ENCODE measurements at regions not wholly inside any gene's neighbourhood (a gene's known extent, or its start where the extent isn't known, plus 50 kb on each side); places are given as distances from the start of the nearest gene placed in this dataset.

DNA sequence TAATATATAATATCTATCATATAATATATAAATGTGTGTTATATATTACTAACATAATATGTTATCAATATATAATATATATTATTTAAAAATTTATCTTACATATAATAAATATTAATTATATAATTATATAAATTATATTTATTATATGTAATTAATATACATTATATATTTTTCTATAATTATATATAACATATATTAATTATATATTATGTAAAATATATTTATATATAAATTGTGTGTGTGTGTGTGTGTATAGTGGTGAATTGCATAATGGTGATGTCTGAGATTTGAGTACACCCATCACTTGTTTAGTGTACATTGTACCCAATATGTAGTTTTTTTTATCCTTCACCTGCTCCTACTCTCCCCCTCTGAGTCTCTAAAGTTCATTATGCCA lies 205.9 kb upstream of the KCNG1 start:
- TF ChIP-seq, protein P1, sequence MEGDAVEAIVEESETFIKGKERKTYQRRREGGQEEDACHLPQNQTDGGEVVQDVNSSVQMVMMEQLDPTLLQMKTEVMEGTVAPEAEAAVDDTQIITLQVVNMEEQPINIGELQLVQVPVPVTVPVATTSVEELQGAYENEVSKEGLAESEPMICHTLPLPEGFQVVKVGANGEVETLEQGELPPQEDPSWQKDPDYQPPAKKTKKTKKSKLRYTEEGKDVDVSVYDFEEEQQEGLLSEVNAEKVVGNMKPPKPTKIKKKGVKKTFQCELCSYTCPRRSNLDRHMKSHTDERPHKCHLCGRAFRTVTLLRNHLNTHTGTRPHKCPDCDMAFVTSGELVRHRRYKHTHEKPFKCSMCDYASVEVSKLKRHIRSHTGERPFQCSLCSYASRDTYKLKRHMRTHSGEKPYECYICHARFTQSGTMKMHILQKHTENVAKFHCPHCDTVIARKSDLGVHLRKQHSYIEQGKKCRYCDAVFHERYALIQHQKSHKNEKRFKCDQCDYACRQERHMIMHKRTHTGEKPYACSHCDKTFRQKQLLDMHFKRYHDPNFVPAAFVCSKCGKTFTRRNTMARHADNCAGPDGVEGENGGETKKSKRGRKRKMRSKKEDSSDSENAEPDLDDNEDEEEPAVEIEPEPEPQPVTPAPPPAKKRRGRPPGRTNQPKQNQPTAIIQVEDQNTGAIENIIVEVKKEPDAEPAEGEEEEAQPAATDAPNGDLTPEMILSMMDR (IDR thresholded peaks at IDR 0.05; ENCODE audit: low read depth, low read length) = no peak
- no peak overlapping the region for H3K4me3 ChIP-seq (replicated peaks in 1 of 2; ENCODE audit: low read depth in 2 of 2, low read length in 2 of 2)
- no peak for DNase-seq (ENCODE audit: low read depth in 2 of 2)

DNA sequence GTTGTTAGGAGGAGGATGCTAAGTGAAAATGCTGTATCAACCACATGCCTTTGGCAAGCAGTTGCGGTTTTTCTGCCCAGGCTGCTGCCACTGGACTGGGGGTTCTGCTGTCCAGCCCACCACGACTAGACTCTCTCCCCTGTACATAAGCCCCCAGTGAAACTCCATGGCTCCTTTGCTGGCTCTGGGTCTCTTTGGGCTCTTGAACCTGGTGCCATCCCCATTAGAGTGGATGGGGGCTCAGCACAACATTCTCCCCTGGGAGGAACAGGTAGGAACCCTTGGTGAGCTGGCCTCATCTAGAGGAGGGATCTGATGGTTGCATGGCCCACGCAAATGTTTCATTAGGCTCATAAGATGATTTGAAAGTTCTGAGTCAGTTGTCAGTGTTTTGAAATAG lies 204.8 kb upstream of the KCNG1 start:
- no peak overlapping the region for H3K4me3 ChIP-seq (replicated peaks in 1 of 2; ENCODE audit: low read depth in 2 of 2, low read length in 2 of 2)
- DNase-seq (ENCODE audit: low read depth in 2 of 2) = no peak
- TF ChIP-seq, protein P1 (IDR thresholded peaks at IDR 0.05; ENCODE audit: low read depth, low read length) = no peak

DNA sequence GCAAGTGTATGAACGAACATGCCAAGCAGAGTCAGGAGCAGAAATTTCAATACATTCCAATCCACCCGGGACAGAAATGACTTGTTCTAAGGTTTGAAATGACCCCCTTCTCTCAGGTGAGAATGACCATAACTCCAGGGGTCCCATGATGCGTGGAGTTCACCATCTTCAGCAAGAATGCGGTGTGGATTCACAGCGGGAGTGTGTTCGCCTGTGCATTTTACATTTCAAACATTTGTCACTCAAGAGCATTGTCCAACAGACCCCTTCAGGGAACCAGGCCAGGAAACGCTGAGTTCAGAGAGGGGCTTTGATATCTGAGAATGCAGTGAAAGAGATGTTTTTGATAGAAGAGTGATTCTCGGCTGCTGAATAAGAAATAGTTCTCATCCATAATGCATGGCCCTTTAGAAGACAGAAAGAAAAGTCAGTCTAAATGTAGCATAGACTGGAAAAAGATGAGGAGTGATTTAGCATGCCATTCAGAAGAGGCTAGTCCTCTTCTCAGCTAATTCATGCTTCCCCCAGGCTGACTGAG lies 200.3 kb upstream of the KCNG1 start:
- TF ChIP-seq, protein P1 (IDR thresholded peaks at IDR 0.05; ENCODE audit: low read depth, low read length) = no peak
- no peak overlapping the region for H3K4me3 ChIP-seq (replicated peaks in 1 of 2; ENCODE audit: low read depth in 2 of 2, low read length in 2 of 2)
- no peak for DNase-seq (ENCODE audit: low read depth in 2 of 2)

DNA sequence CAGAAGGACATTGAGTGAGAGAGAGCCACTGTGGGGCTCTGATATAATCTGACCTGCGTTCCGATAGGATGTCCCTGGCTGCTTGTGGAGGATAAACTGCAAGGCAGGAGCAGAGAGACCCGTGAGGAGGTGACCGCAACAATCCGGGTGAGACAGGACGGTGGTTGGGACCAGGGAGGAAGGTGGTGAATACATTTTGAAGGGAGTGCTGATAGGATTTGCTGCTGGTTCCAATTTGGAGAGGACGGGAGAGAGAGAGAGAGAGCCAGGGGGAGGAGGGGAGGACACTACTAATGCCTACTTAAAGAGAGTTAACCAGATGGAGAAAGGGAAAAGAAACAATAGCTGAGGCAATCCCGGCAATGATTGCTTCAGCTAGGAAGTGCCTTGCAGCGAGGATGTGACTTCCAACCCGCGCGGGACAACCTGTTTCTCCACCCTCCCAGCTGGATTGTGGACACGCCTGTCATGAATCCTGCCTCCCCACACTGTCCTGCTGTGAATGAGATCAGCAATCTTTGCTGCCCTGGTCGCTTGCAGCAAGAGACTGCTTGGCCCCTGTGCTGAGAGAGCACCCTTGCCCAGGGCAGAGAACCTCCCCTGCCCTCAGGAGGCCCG lies 199.0 kb upstream of the KCNG1 start:
- TF ChIP-seq, protein P1 (IDR thresholded peaks at IDR 0.05; ENCODE audit: low read depth, low read length) = no peak
- peak overlapping the region in 1 of 2 donors; percentile 48 for H3K4me3 ChIP-seq (replicated peaks in 1 of 2; ENCODE audit: low read depth in 2 of 2, low read length in 2 of 2)
- peak; percentile 55 to 83 for DNase-seq (ENCODE audit: low read depth in 2 of 2)

DNA sequence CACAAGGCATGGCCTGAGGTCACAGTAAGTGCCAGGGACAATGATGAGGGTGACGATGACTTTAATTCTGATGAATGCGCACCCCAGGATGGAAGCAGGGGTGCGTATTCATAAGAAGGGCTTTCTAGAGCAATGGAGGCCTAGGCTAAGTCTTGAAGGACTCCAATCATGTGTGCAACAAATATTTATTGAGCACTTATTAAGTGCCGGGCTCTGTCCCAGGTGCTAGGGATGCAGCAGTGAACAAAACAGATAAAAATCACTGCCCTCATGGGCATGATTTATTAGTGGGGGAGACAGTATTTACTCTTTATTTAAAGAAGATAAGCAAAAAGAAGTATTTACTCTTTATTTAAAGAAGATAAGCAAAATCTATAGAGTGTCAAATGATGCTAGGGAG lies 198.2 kb upstream of the KCNG1 start:
- peak overlapping the region in 1 of 2 donors; percentile 48 for H3K4me3 ChIP-seq (replicated peaks in 1 of 2; ENCODE audit: low read depth in 2 of 2, low read length in 2 of 2)
- TF ChIP-seq, protein P1 (IDR thresholded peaks at IDR 0.05; ENCODE audit: low read depth, low read length) = no peak
- DNase-seq (ENCODE audit: low read depth in 2 of 2) = no peak

DNA sequence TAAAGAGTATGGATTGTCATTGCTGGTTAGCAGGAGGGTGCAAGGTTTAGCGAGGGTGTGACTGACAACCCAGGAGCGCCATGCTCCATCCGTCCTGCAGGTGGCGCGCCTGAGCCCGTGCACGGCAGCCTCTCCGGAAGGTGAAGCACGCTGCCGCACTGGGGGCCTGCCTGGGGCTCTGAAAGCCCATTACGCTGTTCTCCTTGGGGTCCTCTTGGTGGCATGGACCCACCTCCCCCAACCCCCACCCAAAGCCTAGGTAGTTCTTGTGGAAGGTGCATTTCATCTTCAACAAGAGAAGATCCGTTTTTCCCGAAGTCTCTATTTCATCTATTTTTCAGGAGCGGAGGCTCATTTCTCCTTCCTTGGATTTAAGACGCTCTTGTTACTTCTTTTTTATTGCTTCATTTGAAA lies 197.4 kb upstream of the KCNG1 start:
- no peak overlapping the region for H3K4me3 ChIP-seq (replicated peaks in 1 of 2; ENCODE audit: low read depth in 2 of 2, low read length in 2 of 2)
- TF ChIP-seq, protein P1 (IDR thresholded peaks at IDR 0.05; ENCODE audit: low read depth, low read length) = peak; percentile 94
- peak; percentile 20 to 29 for DNase-seq (ENCODE audit: low read depth in 2 of 2)

DNA sequence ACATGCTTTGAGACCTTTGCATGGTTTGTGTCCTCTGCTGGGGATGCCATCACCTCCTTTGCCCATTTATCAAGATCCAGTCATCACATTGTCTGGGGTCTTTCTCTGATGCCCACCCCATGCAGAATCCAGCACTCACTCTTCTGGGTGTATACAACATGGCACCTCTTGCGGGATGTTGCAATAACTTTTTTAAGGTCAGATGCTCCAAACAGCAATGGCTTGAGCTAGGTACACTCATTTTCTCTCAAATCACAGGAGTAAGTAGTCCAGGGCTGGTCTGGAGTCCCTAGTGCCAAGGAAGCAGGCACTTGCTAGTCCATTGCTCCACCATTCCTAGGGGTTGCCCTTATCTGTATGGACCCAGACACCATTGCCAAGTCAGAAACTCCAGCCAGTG lies 196.6 kb upstream of the KCNG1 start:
- no peak overlapping the region for H3K4me3 ChIP-seq (replicated peaks in 1 of 2; ENCODE audit: low read depth in 2 of 2, low read length in 2 of 2)
- TF ChIP-seq, protein P1 (IDR thresholded peaks at IDR 0.05; ENCODE audit: low read depth, low read length) = no peak
- DNase-seq (ENCODE audit: low read depth in 2 of 2) = no peak

Measured in cardiac fibroblast (primary cell).